GM19025 (cell line): ENCODE measurements at regions not wholly inside any gene's neighbourhood (a gene's known extent, or its start where the extent isn't known, plus 50 kb on each side); places are given as distances from the start of the nearest gene placed in this dataset.
"Not testable (repeated sequence)": the region's sequence is repeated elsewhere in the genome, so short reads cannot be mapped to it uniquely, and the experiment has no call there.

Experiments used
- ATAC-seq: cut with Tn5 transposase; IDR thresholded peaks from one replicate; pipeline ENCODE4 v1.9.1; 2021; ENCODE audit warnings: mild to moderate bottlenecking, low read depth, moderate library complexity; ENCODE audit not compliant: unreplicated experiment

DNA sequence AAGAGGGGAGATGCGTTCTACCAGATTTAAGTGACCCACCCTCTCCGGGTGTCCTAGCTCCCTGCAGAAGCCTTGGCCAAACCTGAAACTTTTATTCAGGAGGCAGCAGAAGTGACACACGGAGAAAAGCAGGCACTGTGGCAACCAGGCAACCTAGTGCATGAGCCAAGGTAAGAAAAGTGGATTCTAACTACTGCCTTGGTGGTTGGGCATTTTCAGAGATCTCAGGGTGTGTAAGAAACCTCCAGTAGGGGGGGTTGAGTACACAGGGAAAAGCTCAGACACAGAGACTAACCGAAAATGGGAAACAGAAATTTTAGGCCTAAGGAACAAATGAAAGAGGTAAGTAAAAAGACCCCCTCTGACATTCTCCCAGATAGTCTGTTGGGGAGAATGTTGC is 645.7 kb downstream of the ANKRD7 start:
- ATAC-seq = no peak

DNA sequence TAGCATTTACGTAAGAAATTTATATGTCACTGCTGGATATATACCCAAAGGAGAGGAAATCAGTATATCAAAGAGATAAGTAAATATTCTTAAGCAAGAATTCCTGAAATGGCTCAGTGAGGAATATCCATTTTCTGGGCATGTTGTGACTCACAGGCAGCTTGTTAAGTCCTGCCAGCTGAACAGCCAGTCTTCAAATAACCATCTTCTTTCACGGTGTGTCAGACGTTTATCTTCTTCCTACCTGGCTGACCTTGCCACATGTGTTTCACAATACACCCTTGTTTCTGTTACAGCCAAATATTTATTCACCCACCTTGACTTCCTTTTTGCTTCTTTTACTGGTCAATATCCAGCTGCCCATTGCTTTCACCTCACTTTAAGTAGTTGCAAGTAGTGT is 648.1 kb downstream of the ANKRD7 start:
- ATAC-seq = no peak

GRCh38 chr7:118877187-118877586 is 652.7 kb downstream of the ANKRD7 start:
- ATAC-seq = no peak

- ATAC-seq = no peak
Measured at GRCh38 chr7:118878336-118878735, 653.8 kb downstream of the ANKRD7 start.

GRCh38 chr7:118898284-118898683 is 673.8 kb downstream of the ANKRD7 start:
- no peak for ATAC-seq

DNA sequence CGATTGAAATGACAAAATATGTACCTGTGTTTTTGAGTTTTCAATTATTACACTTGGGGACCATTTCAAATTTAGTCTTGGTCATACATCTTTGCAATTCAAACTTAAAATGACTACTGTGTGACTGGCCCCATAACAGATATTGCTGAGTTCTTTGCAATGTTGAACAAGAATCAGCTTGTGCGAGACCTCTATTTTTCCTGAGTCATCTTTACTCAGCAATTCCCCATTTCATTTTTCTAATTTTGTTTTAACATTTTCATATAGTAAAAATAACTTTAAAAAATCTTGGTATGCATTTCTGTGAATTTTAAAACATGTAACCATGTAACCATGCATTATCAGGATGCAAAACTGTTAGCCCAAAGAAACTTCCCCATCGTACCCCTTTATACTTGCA is 678.1 kb downstream of the ANKRD7 start:
- no peak for ATAC-seq

- no peak for ATAC-seq
Measured at GRCh38 chr7:118907911-118908527, 683.5 kb downstream of the ANKRD7 start.

DNA sequence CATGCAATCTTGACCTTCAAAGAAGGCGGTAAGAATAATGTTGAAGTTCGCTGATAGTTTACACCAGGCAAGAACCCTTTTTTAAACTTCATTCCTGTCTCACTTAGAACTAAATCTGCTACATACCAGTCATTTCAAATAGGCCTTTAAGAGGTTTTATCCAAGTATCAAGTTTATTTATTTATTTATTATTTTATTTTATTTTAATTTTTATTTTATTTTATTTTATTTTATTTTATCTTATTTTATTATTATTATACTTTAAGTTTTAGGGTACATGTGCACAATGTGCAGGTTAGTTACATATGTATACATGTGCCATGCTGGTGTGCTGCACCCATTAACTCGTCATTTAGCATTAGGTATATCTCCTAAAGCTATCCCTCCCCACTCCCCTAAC is 691.6 kb downstream of the ANKRD7 start:
- ATAC-seq = not testable (repeated sequence)

DNA sequence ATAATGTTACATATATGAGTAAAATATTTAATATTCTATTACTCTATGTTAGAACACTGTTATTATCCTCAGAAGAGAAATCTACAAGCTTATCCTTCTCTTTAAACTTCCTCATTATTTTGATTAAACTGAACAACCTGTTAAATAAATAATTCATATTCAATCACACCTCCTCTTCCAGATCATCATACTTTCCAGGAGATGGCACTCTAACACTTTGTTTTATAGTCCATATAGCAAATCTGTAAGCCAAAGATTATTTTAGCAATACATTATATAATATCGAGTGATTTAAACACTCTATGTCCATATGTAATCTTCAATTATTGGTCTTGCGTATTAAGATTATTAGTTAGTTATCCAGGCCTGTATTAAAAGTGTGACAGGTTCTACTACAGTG is 694.1 kb downstream of the ANKRD7 start:
- ATAC-seq = no peak

- ATAC-seq = no peak
Measured at GRCh38 chr7:118938845-118939244, 714.3 kb downstream of the ANKRD7 start.

DNA sequence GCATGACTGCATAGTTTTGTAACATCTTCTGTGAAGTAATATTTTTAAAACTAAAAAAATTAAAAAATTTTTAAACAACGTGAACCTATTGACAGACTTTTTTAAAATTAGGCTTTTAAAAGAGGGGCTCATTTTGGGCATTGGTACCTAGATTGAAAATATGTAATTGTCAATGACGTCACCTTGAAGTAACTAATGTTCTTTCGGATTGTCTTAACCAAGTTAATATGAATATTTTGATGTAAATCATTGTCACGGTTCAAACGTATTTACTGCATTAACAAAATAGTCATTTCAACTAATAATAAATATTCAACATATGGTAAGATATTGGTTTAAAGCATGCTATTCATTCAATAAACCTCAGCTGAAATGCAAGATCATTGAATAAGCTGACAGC is 719.8 kb downstream of the ANKRD7 start:
- no peak for ATAC-seq

DNA sequence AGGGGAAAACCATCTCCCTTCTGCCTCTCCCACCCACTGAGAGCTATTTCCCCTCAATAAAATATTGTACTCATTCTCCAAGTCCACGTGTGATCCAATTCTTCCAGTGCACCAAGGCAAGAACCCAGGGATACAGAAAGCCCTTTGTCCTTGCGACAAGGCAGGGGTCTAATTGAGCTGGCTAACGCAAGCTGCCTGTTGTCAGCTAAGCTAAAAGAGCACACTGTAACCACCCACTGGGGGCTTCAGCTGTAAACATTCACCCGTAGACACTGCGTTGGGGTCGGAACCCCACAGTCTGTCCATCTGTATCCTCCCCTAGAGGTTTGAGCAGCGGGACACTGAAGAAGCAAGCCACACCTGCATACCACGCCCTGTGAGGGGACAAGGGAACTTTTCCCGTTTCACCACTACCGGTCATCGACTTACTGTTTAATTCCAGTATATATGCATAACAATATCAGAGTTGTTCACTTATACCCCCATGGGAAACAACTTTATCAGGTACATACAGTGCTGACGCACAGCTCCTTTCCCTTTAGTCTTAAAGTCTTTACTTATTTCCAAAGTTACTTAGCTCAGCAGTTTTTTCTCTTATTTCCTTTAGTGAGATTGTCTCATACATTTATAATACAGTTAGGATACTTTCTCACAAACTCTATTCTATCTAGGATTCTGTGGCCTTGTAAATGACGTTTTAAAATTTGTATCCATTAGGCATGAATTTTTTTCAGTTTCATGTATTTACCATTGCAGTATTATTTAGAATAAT is 721.6 kb downstream of the ANKRD7 start:
- ATAC-seq = no peak

- ATAC-seq = no peak
Measured at GRCh38 chr7:118948508-118948907, 724.0 kb downstream of the ANKRD7 start.

DNA sequence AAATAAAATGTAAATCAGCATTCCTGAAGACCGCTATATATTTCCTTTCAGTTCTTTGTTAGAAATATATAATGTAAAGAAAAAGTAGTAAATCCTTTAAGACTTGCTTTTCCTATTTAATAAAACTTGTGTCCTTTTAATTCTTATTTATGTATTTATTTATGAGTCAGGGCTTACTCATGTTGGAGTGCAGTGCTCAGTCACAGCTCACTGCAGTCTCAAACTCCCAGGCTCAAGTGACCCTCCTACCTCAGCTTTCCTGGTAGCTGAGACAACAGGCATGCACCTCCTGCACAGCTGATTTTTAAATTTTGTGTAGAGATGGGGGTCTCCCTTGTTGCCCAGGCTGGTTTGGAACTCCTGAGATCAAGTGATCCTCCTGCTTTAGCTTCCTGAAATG is 724.5 kb downstream of the ANKRD7 start:
- ATAC-seq = no peak

DNA sequence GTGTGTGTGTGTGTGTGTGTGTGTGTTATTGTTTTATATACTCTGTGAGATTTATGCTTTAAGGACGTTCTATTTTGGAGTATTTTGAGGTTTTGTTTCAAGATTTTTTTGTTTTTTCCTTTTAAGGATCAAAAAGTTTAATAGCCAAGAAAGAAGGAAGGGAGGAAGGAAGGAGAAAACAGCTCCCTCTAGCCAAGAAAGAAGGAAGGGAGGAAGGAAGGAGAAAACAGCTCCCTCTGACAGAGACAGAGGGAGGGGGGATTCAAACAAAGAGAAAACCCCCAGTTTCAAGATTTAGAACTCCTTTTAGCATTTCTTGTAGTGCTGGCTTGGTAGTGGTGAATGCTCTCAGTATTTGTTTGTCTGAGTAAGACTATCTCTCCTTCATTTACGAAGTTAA is 731.8 kb downstream of the ANKRD7 start:
- not testable (repeated sequence) for ATAC-seq

DNA sequence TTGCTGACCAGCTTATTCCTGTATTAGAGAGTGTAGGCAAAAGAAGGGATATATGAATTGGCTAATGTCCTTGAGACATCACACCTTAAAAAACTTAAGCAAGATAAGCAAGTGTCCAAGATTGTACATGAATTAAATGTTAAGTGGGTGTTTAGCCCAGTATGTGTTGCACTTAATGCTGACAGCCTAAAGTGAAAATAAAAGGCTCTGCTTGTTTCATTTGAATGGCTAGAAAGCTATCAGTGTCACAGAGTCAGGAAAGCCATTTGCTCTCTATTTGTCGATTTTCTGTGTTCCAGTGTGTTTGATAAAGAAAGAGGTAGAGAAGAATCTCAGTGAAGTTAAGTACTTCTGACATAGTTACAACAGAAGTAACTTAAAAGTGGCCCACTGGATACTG is 744.9 kb downstream of the ANKRD7 start:
- no peak for ATAC-seq

- no peak for ATAC-seq
Measured at GRCh38 chr7:118971706-118972105, 747.2 kb downstream of the ANKRD7 start.

- no peak for ATAC-seq
Measured at GRCh38 chr7:118974836-118975235, 750.3 kb downstream of the ANKRD7 start.

DNA sequence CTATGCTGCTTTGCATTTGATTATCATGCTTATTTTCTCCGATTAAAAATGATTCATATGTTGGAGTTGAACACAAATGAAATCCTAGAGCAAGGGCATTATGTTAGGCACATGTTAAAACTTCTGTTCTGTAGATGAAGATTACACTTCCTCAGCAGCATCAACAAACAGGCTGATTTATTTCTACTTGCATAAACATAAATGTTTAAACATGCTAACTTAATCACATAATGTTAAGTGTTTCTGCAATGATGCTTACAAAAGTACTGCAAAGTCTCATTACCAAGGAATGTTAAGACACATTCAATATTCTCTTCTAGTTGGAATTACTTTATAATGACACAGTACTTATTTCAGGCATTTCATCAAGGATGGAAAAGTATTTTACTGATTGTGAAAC is 770.8 kb downstream of the ANKRD7 start:
- ATAC-seq = no peak

DNA sequence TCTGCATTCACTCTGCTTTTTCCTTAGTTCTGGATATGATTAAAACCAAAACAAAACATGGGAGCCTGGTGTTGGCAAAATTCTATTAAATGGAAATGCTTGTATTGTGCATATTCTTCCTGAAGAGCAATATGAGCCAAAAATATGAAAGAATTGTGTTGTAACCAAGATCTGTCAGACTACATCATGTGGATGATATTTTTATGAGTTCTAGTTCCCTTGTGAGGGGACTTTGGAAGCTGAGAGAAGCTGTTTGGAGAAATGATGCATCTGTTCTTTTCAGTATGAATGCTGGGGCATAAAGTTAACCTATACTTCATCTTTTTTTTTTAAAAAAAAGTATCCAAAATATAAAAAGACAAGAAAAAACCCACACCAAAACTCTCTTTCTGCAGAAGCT is 782.7 kb downstream of the ANKRD7 start:
- ATAC-seq = no peak

- no peak for ATAC-seq
Measured at GRCh38 chr7:119010635-119011034, 786.1 kb downstream of the ANKRD7 start.

DNA sequence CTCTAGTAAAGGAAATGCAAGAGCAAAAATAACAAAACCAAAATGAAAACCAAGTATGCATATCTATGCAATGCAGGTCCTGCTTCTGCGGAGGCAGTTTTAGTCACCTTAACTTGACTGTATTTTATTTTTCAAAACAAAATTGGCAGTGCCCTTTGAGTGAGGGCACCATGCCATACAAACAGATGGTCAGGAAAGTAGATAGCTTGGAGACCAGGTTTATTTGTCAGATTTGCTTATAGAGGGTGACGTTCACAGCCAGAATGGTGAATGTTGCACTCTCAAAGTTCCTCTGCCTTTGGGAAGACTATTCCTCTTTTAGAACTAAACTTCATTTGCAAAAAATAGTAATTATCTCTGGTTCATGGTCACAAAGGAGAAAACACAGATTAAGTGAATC is 801.9 kb downstream of the ANKRD7 start:
- ATAC-seq = no peak
